Panc1 (cell line): ENCODE measurements at regions not wholly inside any gene's neighbourhood (a gene's known extent, or its start where the extent isn't known, plus 50 kb on each side); places are given as distances from the start of the nearest gene placed in this dataset.

Experiments used
- ATAC-seq: fragments of 200-7000 bp; cut with Tn5 transposase; 2 replicates; pipeline ENCODE4 v1.9.1; 2020; ENCODE audit warnings: mild to moderate bottlenecking, moderate library complexity
- BruUV-seq: library from RNA; stranded (reverse); fragments of 400-500 nt; replicated peaks from 2 replicates; lab custom pipeline; 2021; lab: Mats Ljungman, UMichigan
- CTCF ChIA-PET: fragments of 300-600 bp; sonication (Branson Sonifier 250); formaldehyde crosslinking; loops from one replicate; lab custom pipeline; 2022; ENCODE audit warnings: antibody characterized with exemption; lab: Charles Lee
- POLR2A ChIA-PET: fragments of 300-600 bp; sonication (Branson Sonifier 250); formaldehyde crosslinking; loops from one replicate; lab custom pipeline; 2022; ENCODE audit warnings: antibody characterized with exemption; lab: Charles Lee
- DNase-seq: peaks from one replicate; pipeline ENCODE4 v3.0.0-alpha.2; 2010; ENCODE audit warnings: low read depth, low spot score
- H3K27ac ChIP-seq: 2 replicates; pipeline ENCODE4 v1.5.1; 2011; ENCODE audit warnings: mild to moderate bottlenecking, low read length, inconsistent platforms
- H3K27me3 ChIP-seq: fragments of 200-500 bp; sonication (Bioruptor generic); 2 replicates; pipeline ENCODE4 v1.6.0; 2014; ENCODE audit warnings: low read length, inconsistent platforms; ENCODE audit not compliant: control insufficient read depth, insufficient read depth
- H3K36me3 ChIP-seq: fragments of 200-500 bp; sonication (Bioruptor generic); 2 replicates; pipeline ENCODE4 v1.5.1; 2014; ENCODE audit warnings: inconsistent platforms, mild to moderate bottlenecking, low read length, moderate library complexity; ENCODE audit not compliant: control insufficient read depth, insufficient read depth
- H3K4me1 ChIP-seq: 2 replicates; pipeline ENCODE4 v1.5.1; 2011; ENCODE audit warnings: inconsistent platforms, mild to moderate bottlenecking, low read length, moderate library complexity; ENCODE audit not compliant: control insufficient read depth, insufficient read depth
- H3K4me3 ChIP-seq, 2 experiments: 2 replicates each; pipeline ENCODE4 v1.5.1; 2011 to 2012; ENCODE audit warnings: low read depth in 2 of 2, low read length in 2 of 2, mild to moderate bottlenecking in 2 of 2, inconsistent platforms in 1 of 2, moderate library complexity in 1 of 2
- H3K9me3 ChIP-seq: fragments of 200-500 bp; sonication (Bioruptor generic); 2 replicates; pipeline ENCODE4 v1.5.1; 2014; ENCODE audit warnings: low read depth, mild to moderate bottlenecking, inconsistent platforms, low read length, moderate library complexity; ENCODE audit not compliant: control insufficient read depth, insufficient read depth
- POLR2AphosphoS5 ChIP-seq: IDR thresholded peaks from 2 replicates; pipeline ENCODE4 v1.6.1; 2012; ENCODE audit warnings: mild to moderate bottlenecking, low read depth, low read length, moderate library complexity
- SIN3A ChIP-seq: IDR thresholded peaks from 2 replicates; pipeline ENCODE4 v1.6.1; 2012; ENCODE audit warnings: low read depth, mild to moderate bottlenecking, low read length, moderate library complexity, borderline replicate concordance; ENCODE audit not compliant: insufficient read depth
- TCF7L2 ChIP-seq: IDR thresholded peaks from 2 replicates; pipeline ENCODE4 v1.6.1; 2011; ENCODE audit warnings: mild to moderate bottlenecking, low read depth, low read length, inconsistent platforms
- in situ Hi-C: cut with HindIII; loops from 2 replicates; pipeline ENCODE4 v1.10.0; 2016; ENCODE audit warnings: low sequenced_read_pairs, low pct_unique_long_range_greater_than_20kb
- intact Hi-C: fragments of 100-400 bp; cut with micrococcal nuclease; formaldehyde crosslinking; loops from one replicate; pipeline ENCODE4 v1.10.0; 2022; ENCODE audit not compliant: unreplicated experiment
- TF ChIP-seq, protein P1 (sequence below), 2 experiments: IDR thresholded peaks; 2 replicates each; pipeline ENCODE4 v1.6.1; 2011 to 2012; ENCODE audit warnings: low read depth in 2 of 2, control low read depth in 1 of 2, low read length in 1 of 2, mild to moderate bottlenecking in 1 of 2, moderate library complexity in 1 of 2; ENCODE audit not compliant: insufficient read depth in 1 of 2
- TF ChIP-seq, protein P2 (sequence below): fragments of 450-650 bp; IDR thresholded peaks from 2 replicates; pipeline ENCODE4 v1.5.1; 2017; ENCODE audit warnings: mild to moderate bottlenecking

DNA sequence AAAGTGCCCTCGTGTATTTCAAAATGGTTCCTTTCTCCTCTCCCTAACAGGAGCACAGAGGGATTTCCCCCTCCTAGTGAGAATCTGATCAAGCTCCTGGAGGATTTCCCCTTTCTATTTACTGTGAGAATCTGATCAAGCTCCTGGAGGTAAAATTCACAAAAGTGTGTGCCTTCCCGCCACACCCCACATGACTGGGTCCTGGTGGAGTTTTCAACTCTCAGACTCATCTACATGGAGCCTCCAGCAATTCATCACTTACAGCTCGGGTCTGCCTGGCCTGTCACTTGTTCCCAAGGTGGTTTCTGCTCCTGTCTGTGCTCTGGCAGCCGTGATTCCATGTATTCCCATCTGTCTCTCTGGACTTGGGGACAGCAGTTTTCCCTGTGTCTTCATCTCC lies 590.7 kb downstream of the FBXO15 start:
- in situ Hi-C loops, result no loop called here
- POLR2A ChIA-PET, result interaction anchor here (0.5 kb wide), 1 partner anchor 9 kb away, joined by 4 read pairs; no protein-coding TSS in a partner anchor
- ATAC-seq (peak; percentile 76), DNase-seq (no peak)
- BruUV-seq, result no TSS peak
- H3K36me3 ChIP-seq, result no peaks in the 10 kb centered on the region
- intact Hi-C loops, result no loop called here
- CTCF ChIA-PET, result no interaction called here
- H3K4me3 ChIP-seq, result no peak overlapping the region
- no peaks in the 10 kb centered on the region for H3K9me3 ChIP-seq
- TF ChIP-seq, protein P1, sequence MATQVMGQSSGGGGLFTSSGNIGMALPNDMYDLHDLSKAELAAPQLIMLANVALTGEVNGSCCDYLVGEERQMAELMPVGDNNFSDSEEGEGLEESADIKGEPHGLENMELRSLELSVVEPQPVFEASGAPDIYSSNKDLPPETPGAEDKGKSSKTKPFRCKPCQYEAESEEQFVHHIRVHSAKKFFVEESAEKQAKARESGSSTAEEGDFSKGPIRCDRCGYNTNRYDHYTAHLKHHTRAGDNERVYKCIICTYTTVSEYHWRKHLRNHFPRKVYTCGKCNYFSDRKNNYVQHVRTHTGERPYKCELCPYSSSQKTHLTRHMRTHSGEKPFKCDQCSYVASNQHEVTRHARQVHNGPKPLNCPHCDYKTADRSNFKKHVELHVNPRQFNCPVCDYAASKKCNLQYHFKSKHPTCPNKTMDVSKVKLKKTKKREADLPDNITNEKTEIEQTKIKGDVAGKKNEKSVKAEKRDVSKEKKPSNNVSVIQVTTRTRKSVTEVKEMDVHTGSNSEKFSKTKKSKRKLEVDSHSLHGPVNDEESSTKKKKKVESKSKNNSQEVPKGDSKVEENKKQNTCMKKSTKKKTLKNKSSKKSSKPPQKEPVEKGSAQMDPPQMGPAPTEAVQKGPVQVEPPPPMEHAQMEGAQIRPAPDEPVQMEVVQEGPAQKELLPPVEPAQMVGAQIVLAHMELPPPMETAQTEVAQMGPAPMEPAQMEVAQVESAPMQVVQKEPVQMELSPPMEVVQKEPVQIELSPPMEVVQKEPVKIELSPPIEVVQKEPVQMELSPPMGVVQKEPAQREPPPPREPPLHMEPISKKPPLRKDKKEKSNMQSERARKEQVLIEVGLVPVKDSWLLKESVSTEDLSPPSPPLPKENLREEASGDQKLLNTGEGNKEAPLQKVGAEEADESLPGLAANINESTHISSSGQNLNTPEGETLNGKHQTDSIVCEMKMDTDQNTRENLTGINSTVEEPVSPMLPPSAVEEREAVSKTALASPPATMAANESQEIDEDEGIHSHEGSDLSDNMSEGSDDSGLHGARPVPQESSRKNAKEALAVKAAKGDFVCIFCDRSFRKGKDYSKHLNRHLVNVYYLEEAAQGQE (IDR thresholded peaks at IDR 0.05; ENCODE audit: insufficient read depth in 1 of 2, low read depth in 2 of 2, low read length in 1 of 2), result no peak
- TF ChIP-seq TCF7L2 (no peak), SIN3A (no peak), POLR2AphosphoS5 (no peak)
- TF ChIP-seq, protein P2, sequence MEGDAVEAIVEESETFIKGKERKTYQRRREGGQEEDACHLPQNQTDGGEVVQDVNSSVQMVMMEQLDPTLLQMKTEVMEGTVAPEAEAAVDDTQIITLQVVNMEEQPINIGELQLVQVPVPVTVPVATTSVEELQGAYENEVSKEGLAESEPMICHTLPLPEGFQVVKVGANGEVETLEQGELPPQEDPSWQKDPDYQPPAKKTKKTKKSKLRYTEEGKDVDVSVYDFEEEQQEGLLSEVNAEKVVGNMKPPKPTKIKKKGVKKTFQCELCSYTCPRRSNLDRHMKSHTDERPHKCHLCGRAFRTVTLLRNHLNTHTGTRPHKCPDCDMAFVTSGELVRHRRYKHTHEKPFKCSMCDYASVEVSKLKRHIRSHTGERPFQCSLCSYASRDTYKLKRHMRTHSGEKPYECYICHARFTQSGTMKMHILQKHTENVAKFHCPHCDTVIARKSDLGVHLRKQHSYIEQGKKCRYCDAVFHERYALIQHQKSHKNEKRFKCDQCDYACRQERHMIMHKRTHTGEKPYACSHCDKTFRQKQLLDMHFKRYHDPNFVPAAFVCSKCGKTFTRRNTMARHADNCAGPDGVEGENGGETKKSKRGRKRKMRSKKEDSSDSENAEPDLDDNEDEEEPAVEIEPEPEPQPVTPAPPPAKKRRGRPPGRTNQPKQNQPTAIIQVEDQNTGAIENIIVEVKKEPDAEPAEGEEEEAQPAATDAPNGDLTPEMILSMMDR, result no peak
- H3K27ac ChIP-seq, result no peak overlapping the region
- no peaks in the 10 kb centered on the region for H3K4me1 ChIP-seq
- H3K27me3 ChIP-seq, result peaks cover 4% of the 10 kb centered on the region

DNA sequence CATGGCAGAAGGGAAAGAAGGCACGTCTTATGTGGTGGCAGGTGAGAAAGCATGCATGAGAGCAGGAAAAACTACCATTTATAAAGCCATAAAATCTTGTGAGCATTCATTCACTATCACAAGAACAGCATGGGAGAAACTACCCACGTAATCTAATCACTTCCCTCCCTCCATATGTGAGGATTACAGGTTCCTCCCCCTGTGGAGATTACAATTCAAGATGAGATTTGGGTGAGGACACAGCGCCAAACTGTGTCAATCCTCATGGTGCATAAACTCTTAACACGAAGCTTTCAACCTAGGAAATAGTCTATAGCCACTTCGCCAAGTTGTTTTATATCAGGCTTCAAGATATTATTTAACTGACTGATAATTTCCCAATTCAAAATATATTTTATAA lies 595.5 kb downstream of the FBXO15 start:
- Histone ChIP-seq H3K4me1 (no peaks in the 10 kb centered on the region), H3K9me3 (no peaks in the 10 kb centered on the region), H3K27ac (no peak overlapping the region), H3K36me3 (no peaks in the 10 kb centered on the region), H3K4me3 (no peak overlapping the region), H3K27me3 (no peaks in the 10 kb centered on the region)
- ChIA-PET POLR2A (no interaction called here), CTCF (no interaction called here)
- intact Hi-C loops, result no loop called here
- TF ChIP-seq POLR2AphosphoS5 (no peak), TCF7L2 (no peak), SIN3A (no peak)
- TF ChIP-seq, protein P1 (IDR thresholded peaks at IDR 0.05; ENCODE audit: insufficient read depth in 1 of 2, low read depth in 2 of 2, low read length in 1 of 2), result no peak
- TF ChIP-seq, protein P2, result no peak
- ATAC-seq (no peak; the same call in 1 of the 2 replicates), DNase-seq (no peak)
- in situ Hi-C loops, result no loop called here
- no TSS peak for BruUV-seq
